ENCODE measurements at regions not wholly inside any gene's neighbourhood (a gene's known extent, or its start where the extent isn't known, plus 50 kb on each side); places are given as distances from the start of the nearest gene placed in this dataset.

GRCh38 chr2:234334756-234335155 lies 162.1 kb downstream of the ARL4C start:
- DNase-seq = no peak

GRCh38 chr2:234334151-234334550 lies 162.7 kb downstream of the ARL4C start:
- DNase-seq = no peak

DNA sequence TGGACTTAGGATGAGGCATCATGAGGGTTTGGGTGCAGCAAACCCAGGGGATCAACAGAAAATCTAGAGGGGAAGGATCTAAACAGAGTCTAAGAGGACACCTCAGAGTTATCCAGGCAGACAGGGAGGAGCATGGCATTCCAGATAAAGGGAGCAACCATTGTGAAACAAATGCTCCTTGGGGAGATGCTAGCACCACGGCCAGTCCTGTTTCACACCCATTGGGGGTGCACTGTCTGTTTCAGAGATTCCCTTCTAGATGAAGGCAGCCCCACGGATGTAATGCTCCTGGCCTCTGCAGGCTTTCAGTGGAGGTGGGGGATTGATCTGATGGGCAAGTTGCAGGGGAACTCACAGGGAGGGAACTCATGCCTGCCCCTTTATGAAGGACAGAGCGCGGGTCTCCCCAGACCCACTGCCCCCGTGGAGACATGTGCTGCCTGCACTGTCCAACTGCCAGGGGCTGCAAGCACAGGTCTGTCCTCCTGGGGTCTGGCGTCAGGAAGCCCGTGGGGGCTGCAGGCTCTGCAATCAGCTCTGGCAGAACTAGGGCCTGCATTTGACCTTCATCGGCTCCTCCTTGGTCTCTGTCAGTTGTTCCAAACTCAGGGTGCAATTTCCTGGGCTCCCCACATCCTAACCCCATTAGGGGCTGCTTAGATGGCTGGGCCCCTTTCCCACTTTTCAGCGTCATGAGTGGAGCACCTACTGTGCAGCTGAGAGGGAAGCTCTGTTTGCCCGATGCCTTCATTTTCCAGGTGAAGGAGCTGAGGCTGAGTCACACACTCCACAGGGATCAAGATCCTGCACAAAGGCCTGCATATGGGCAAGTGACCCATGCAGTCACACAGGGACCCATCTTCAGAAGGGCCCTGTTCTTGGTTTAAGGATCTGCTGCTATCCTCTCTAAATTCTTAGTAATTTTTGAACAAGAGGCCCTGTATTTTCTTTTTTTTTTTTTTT lies 163.4 kb downstream of the ARL4C start:
- DNase-seq = no peak

DNA sequence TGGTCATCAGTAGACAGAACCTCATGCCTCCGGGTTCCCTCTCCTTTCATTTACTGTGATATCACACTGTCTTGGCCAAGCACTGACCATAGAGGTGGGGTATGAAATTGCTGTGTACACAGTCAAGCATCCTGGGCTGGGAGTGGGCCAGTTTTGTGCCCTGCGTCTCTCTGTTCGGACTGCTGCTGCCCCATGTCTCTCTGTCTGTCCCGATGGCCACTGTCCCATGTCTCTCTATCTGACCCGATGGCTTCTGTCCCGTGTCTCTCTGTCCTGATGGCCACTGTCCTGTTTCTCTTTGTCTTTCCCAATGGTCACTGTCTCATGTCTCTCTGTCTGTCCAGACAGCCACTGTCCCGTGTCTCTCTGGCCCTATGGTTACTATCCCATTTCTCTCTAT lies 164.9 kb downstream of the ARL4C start:
- DNase-seq = no peak

GRCh38 chr2:234331566-234331965 lies 165.3 kb downstream of the ARL4C start:
- DNase-seq = no peak

DNA sequence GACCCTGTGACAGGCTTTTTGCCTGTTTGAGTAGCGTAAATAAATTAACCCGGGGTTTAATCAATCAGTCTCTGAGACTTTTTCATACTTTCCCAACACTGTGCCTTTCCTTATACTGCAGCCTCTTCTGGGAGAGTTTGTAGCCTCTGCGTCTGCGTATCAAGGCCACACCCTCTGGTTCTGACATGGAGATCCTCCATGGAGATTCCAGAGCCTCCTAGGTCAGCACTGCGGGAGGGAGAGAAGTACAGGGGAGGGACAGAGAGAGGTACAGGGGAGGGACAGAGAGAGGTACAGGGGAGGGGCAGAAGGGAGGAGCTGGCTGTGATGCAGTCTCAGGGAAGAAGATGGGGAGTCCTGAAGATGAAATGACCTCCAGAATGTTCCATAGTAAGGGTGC lies 166.0 kb downstream of the ARL4C start:
- DNase-seq = no peak

DNA sequence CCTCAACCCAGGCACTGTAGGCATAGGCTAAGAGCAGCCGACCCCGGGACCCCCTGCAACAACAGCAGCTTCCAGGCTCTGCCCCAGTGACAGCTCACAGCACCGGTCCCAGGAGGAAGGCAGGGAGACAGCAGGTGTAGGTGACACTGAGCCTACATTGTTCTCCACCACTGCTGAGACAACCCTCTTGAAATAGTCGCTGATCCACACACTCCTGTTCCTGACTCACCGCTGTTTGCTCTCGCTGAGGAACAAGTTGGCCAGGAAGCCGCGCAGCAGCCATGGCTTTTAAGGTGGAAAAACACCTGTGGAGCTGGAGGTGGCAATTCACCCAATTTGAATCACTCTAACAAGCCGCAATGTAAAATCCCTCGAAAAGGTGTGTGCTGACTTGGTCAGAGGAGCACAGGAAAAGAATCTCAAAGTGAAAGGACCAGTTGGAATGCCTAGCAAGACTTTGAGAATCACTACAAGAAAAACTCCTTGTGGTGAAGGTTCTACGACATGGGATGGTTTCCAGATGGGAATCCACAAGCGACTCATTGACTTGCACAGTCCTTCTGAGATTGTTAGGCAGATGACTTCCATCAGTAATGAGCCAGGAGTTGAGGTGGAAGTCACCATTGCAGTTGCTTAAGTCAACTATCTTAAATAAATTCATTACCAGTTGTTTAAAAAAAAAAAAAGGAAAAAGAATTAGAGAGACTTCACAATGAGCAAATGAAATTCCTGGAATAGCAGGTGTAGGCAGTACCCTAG lies 167.5 kb downstream of the ARL4C start:
- DNase-seq = no peak

GRCh38 chr2:234328444-234328990 lies 168.4 kb downstream of the ARL4C start:
- DNase-seq = no peak

DNA sequence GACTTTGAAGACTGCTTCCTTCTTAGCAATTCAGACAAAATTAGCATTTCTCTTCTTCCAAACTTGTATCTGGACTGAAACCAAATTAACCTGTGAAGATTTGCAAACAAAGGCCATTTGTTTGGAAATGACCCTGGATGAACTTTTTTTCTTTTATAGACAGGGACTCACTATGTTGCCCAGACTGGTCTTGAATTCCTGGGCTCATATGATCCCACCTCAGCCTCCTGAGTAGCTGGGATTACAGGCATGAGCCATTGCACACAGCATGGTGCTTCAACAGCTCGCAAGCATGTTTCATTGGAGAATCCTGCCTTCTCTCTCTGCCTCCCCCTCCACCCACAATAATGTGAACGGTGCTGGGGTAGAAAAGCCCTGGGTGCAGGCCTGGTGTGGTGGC lies 170.2 kb downstream of the ARL4C start:
- DNase-seq = no peak

DNA sequence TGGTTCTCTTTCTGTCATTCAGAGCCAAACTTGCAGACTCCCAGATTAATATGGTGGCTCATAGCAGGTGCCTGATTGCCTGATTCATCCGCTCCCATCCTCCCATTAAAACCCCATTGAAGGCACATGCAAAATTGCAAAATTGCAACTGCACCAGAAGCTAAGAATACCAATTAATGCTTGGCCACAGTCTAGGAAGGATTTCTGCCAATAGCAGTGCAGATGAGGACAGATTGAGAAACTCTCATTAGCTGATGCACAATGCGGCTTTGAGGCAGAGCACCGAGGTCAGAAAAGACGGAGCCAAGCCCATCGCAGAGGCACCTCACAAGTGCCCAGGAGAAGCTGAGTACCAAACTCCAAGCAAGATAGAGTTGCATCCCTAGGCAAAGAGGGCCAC lies 172.8 kb downstream of the ARL4C start:
- no peak for DNase-seq

GRCh38 chr2:234322766-234323465 lies 174.0 kb downstream of the ARL4C start:
- DNase-seq = no peak

- DNase-seq = no peak
These were observed 176.8 kb downstream of the ARL4C start for GRCh38 chr2:234320066-234320465.

DNA sequence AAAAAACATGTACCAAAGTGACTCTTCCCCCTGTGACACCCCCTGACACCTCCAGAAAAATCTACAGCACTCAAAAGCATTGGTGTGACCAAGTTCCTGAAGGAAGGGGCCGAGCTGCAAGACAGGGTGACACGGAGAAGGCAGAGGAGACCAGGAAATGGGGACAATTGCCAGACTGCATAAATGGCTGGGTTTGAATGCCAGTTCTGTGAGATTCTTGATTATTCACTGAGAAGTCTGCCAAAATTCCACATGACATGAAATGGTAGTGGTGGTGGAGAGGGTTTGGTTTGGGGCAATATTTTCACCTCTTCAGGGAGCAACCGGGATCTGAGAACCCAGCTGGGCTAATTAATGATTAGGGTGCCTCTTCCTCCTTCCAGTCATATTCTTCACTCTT lies 178.5 kb downstream of the ARL4C start:
- DNase-seq = no peak

DNA sequence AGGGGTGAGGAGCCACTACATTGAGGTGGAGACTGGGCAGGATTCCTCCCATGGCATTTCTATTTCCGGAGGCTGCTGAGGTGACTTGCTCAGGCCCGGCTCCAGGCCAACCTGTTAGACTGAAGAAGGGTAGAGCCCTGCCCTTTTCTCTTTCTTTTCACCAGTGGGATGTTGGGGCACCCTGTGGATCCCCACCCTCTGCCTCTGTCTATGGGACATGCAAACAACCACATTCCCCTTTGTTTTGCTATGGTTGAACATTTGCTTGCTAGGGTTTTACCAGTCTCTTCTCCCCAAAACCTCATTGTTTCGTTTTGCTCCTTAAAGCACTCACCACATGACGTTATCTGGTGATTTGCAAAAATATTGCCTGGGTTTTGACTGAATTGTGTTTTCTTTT lies 183.3 kb downstream of the ARL4C start:
- no peak for DNase-seq

GRCh38 chr2:234310166-234310565 lies 186.7 kb downstream of the ARL4C start:
- no peak for DNase-seq

DNA sequence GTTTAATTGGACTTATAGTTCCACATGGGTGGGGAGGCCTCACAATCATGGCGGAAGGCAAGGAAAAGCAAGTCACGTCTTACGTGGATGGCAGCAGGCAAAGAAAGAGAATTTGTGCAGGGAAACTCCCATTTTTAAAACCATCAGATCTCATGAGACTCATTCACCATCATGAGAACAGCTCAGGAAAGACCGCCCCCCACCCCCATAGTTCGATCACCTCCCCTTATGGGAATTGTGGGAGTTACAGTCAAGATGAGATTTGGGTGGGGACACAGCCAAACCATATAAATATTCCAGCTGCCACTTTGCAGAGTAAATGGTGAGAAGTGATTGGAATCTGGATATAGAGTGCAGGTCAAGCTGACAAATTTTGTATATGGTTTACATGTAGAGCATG lies 187.4 kb downstream of the ARL4C start:
- DNase-seq = no peak

GRCh38 chr2:234308813-234309195 lies 188.1 kb downstream of the ARL4C start:
- DNase-seq = no peak

GRCh38 chr2:234308073-234308812 lies 188.6 kb downstream of the ARL4C start:
- no peak for DNase-seq

DNA sequence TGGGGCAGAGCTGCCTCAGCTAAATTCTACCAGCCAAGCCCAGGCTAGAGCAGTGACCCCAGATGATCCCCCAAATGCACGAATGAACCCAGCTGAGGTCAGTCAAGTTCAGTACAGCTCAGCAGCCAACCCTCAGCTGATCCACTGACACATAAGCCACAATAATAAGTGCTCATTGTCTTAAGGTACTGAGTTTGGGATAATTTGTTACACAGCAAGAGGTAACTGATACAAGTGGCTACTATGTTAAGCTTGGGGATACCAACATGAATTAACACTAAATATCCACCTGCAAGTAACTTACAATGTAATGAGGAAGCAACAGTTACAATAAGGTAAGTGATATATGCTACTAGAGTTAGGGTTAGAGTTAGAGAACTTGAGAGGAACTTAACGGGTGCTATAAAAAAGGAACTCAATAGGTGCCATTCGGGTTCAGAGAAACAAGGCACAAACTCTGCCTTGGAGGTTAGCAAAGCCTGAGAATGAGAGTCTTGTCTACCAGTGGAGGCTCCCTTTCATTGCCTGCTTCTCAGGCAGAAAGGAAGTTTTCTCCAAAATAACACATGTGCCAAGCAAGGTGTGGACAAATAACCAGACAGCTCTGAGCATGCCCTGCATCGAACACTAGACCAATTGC lies 189.4 kb downstream of the ARL4C start:
- DNase-seq = no peak

GRCh38 chr2:234306426-234307173 lies 190.3 kb downstream of the ARL4C start:
- no peak for DNase-seq

GRCh38 chr2:234305846-234306245 lies 191.0 kb downstream of the ARL4C start:
- no peak for DNase-seq

Data from NCI-H82 (cell line).